BJ (cell line): ENCODE measurements at regions not wholly inside any gene's neighbourhood (a gene's known extent, or its start where the extent isn't known, plus 50 kb on each side); places are given as distances from the start of the nearest gene placed in this dataset.
"Not testable (repeated sequence)": the region's sequence is repeated elsewhere in the genome, so short reads cannot be mapped to it uniquely, and the experiment has no call there.

Experiments used
- CTCF ChIA-PET: fragments of 350-600 bp; formaldehyde crosslinking; extraction: SDS; loops from one replicate; lab custom pipeline; 2021; ENCODE audit warnings: antibody characterized with exemption, inconsistent platforms; lab: Yijun Ruan, JAX
- POLR2A ChIA-PET: fragments of 300-600 bp; sonication (Branson Sonifier 250); formaldehyde crosslinking; extraction: SDS; loops from one replicate; lab custom pipeline; 2021; ENCODE audit warnings: antibody characterized with exemption; lab: Charles Lee
- DNase-seq: peaks from one replicate; pipeline ENCODE4 v3.0.0-alpha.2; 2011; ENCODE audit warnings: low read depth
- H3K27me3 ChIP-seq: 2 replicates; pipeline ENCODE4 v1.6.0; 2011; ENCODE audit warnings: low read length; ENCODE audit not compliant: control insufficient read depth, insufficient read depth
- H3K36me3 ChIP-seq: 2 replicates; pipeline ENCODE4 v1.5.1; 2011; ENCODE audit warnings: low read length; ENCODE audit not compliant: control insufficient read depth, insufficient read depth
- H3K4me3 ChIP-seq: 2 replicates; pipeline ENCODE4 v1.5.1; 2011; ENCODE audit warnings: low read depth, mild to moderate bottlenecking, control low read depth, low read length
- TF ChIP-seq, protein P1 (sequence below): IDR thresholded peaks from 2 replicates; pipeline ENCODE4 v1.5.1; 2011; ENCODE audit warnings: low read depth, mild to moderate bottlenecking, control low read depth, inconsistent platforms, low read length, moderate library complexity; ENCODE audit not compliant: insufficient read depth

DNA sequence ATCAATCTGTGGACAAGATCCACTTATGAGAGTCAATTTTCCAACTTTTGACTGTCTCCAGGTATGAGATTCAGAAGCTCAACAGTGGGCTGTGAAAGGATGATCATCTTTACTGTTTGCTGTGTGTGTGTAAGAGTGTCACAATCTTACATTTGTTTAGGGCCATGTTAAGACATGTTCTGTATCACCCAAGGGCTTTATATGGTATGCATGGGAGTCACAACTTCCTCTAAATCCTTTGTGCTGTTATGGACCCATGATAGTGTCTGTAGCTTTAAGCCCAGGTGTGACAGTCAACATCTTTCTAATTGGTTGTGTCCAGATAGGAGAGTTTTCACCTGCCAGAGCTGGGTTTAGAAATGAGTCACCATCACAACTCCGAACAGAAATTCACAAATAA is 70.2 kb downstream of the ZNF726 start:
- H3K27me3 ChIP-seq, POLR2A ChIA-PET, CTCF ChIA-PET, DNase-seq, H3K4me3 ChIP-seq, H3K36me3 ChIP-seq: not testable (repeated sequence)

GRCh38 chr19:23986623-23987022 is 71.9 kb downstream of the ZNF726 start:
- POLR2A ChIA-PET: no interaction called here
- TF ChIP-seq, protein P1, sequence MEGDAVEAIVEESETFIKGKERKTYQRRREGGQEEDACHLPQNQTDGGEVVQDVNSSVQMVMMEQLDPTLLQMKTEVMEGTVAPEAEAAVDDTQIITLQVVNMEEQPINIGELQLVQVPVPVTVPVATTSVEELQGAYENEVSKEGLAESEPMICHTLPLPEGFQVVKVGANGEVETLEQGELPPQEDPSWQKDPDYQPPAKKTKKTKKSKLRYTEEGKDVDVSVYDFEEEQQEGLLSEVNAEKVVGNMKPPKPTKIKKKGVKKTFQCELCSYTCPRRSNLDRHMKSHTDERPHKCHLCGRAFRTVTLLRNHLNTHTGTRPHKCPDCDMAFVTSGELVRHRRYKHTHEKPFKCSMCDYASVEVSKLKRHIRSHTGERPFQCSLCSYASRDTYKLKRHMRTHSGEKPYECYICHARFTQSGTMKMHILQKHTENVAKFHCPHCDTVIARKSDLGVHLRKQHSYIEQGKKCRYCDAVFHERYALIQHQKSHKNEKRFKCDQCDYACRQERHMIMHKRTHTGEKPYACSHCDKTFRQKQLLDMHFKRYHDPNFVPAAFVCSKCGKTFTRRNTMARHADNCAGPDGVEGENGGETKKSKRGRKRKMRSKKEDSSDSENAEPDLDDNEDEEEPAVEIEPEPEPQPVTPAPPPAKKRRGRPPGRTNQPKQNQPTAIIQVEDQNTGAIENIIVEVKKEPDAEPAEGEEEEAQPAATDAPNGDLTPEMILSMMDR: no peak

GRCh38 chr19:23991170-23991569 is 76.5 kb downstream of the ZNF726 start:
- Histone ChIP-seq H3K4me3 (no peak overlapping the region), H3K36me3 (no peaks in the 10 kb centered on the region), H3K27me3 (no peaks in the 10 kb centered on the region)
- TF ChIP-seq, protein P1: no peak
- DNase-seq: no peak
- CTCF ChIA-PET: no interaction called here
- POLR2A ChIA-PET: no interaction called here

More at GRCh38 chr19:23986623-23987022, 71.9 kb downstream of the ZNF726 start:
- Histone ChIP-seq H3K4me3 (no peak overlapping the region), H3K27me3 (no peaks in the 10 kb centered on the region), H3K36me3 (no peaks in the 10 kb centered on the region)
- CTCF ChIA-PET: no interaction called here
- DNase-seq: no peak

DNA sequence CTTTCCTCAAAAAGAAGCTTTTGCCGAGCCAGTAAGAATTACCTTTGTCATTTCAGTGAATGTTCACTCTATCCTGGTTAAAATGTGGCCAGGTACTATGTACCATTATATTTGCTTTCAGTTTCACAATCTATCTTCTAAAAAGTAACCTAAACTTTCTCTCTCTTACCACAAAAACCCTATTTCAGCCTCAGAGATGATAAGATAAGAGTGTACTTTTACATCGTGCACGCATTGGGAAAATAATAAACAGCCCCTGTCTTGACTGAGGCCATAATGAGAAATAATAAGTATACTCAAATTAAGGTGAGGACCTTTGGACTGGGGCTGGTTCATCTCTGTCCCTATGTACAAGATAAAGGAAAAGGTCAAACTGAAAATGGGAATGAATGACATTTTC is 77.7 kb downstream of the ZNF726 start:
- TF ChIP-seq, protein P1: no peak
- Histone ChIP-seq H3K27me3 (no peaks in the 10 kb centered on the region), H3K36me3 (no peaks in the 10 kb centered on the region), H3K4me3 (no peak overlapping the region)
- CTCF ChIA-PET: no interaction called here
- POLR2A ChIA-PET: no interaction called here
- no peak for DNase-seq

GRCh38 chr19:23993440-23993839 is 78.8 kb downstream of the ZNF726 start:
- Histone ChIP-seq H3K4me3 (no peak overlapping the region), H3K27me3 (no peaks in the 10 kb centered on the region), H3K36me3 (no peaks in the 10 kb centered on the region)
- DNase-seq: no peak
- TF ChIP-seq, protein P1: no peak
- ChIA-PET CTCF (no interaction called here), POLR2A (no interaction called here)

DNA sequence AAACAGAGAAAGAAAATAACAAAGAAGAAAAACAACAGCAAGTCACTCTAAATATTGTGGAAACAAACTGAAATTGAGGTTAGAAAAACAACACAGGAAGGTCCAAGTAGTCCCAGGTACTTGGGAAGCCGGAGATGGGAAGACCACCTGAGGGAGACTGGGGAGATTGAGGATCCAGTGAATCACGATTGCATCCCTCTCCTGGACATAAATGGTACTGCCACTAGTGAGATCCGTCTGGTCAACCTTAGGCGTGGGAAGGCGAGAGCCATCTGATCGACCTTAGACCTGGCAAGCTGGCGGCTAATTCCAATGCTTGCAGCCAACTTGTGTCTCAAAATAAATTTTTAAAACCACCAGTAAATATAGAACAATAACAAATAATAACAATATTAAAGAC is 81.9 kb downstream of the ZNF726 start:
- ChIA-PET POLR2A (no interaction called here), CTCF (no interaction called here)
- Histone ChIP-seq H3K36me3 (no peaks in the 10 kb centered on the region), H3K4me3 (no peak overlapping the region), H3K27me3 (no peaks in the 10 kb centered on the region)
- no peak for DNase-seq
- TF ChIP-seq, protein P1: peak; percentile 26; the same call in 1 of the 2 replicates
